ENCODE measurements at regions not wholly inside any gene's neighbourhood (a gene's known extent, or its start where the extent isn't known, plus 50 kb on each side); places are given as distances from the start of the nearest gene placed in this dataset.

DNA sequence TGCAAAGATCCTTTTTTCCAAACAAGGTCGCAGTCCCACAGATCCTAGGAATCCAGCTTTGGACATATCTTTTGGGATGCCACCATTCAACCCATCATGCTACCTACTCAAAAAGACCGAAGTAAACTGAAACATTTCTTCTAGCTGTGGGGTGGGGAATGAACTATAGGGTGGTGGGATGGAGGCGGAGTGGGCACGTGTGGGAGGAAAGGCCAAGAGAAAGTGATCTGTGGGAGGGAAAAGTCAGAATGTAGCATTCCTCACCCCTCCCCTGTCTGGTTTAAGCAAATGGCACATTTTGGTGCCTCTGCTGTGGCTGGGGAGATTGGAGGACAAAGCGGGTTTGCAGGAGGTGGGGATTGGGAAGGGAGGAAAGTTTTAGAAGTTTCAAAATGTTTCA is 59.2 kb upstream of the IL17B start:
- no peak for TF ChIP-seq CTCF (conservative IDR thresholded peaks at IDR 0.05 in 1 of 2, IDR thresholded peaks at IDR 0.05 in 1 of 2; ENCODE audit: low read depth in 1 of 2, low read length in 2 of 2)
- TF ChIP-seq EZH2 (IDR thresholded peaks at IDR 0.05; ENCODE audit: low read length, missing control alignments), result no peak
